HEK293 (cell line): ENCODE measurements at regions not wholly inside any gene's neighbourhood (a gene's known extent, or its start where the extent isn't known, plus 50 kb on each side); places are given as distances from the start of the nearest gene placed in this dataset.

Experiments used
- MZF1 ChIP-seq: fragments of 450-650 bp; formaldehyde crosslinking; IDR thresholded peaks from 2 replicates; pipeline ENCODE4 v1.5.1; 2017; ENCODE audit warnings: missing biosample characterization, missing genetic modification characterization, borderline replicate concordance
- ZNF777 ChIP-seq: fragments of 450-650 bp; formaldehyde crosslinking; IDR thresholded peaks from 2 replicates; pipeline ENCODE4 v1.5.1; 2017; ENCODE audit warnings: missing biosample characterization, missing genetic modification characterization, borderline replicate concordance
- TF ChIP-seq, protein P1 (sequence below): fragments of 450-650 bp; formaldehyde crosslinking; IDR thresholded peaks from 2 replicates; pipeline ENCODE4 v1.5.1; 2016; ENCODE audit warnings: missing biosample characterization, missing genetic modification characterization

DNA sequence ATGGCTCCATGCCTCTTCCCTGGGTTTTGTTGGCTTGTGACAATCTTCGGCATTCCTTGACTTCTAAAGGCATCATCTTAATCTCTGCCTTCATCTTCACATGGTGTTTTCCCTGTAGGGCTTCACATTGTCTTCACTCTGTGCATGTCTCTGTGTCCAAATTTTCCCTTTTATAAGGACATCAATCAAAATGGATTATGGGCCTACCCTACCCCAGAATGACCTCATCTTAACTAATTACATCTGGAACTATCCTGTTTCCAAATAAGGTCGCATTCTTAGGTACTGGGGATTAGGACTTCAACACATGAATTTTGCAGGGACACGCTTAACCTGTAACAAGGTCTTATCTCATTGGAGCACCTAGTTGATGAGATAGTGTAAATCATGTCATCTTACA, 290.3 kb upstream of the KLF12 start:
- TF ChIP-seq, protein P1, sequence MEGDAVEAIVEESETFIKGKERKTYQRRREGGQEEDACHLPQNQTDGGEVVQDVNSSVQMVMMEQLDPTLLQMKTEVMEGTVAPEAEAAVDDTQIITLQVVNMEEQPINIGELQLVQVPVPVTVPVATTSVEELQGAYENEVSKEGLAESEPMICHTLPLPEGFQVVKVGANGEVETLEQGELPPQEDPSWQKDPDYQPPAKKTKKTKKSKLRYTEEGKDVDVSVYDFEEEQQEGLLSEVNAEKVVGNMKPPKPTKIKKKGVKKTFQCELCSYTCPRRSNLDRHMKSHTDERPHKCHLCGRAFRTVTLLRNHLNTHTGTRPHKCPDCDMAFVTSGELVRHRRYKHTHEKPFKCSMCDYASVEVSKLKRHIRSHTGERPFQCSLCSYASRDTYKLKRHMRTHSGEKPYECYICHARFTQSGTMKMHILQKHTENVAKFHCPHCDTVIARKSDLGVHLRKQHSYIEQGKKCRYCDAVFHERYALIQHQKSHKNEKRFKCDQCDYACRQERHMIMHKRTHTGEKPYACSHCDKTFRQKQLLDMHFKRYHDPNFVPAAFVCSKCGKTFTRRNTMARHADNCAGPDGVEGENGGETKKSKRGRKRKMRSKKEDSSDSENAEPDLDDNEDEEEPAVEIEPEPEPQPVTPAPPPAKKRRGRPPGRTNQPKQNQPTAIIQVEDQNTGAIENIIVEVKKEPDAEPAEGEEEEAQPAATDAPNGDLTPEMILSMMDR (tag by site-specific recombination) = no peak
- no peak for TF ChIP-seq MZF1 (tag by site-specific recombination)
- no peak for TF ChIP-seq ZNF777 (tag by site-specific recombination)
